GM20000 (cell line): ENCODE measurements at regions not wholly inside any gene's neighbourhood (a gene's known extent, or its start where the extent isn't known, plus 50 kb on each side); places are given as distances from the start of the nearest gene placed in this dataset.

Experiments
- DNase-seq: peaks from one replicate; pipeline ENCODE4 v3.0.0; 2012; ENCODE audit warnings: low spot score
- CTCF ChIP-seq: IDR thresholded peaks from 2 replicates; pipeline ENCODE4 v1.5.1; 2012; ENCODE audit warnings: mild to moderate bottlenecking, control low read depth; ENCODE audit errors: extremely low read depth, missing control alignments

- DNase-seq, result no peak
- no peak for TF ChIP-seq CTCF
These were observed 140.5 kb downstream of the KCNA5 start for GRCh38 chr12:5184186-5184585.

GRCh38 chr12:5185435-5186069 lies 141.9 kb downstream of the KCNA5 start:
- no peak for DNase-seq
- no peak for TF ChIP-seq CTCF

GRCh38 chr12:5186715-5187114 lies 143.0 kb downstream of the KCNA5 start:
- TF ChIP-seq CTCF, result no peak
- DNase-seq, result no peak

GRCh38 chr12:5187136-5187535 lies 143.5 kb downstream of the KCNA5 start:
- no peak for TF ChIP-seq CTCF
- DNase-seq, result no peak

DNA sequence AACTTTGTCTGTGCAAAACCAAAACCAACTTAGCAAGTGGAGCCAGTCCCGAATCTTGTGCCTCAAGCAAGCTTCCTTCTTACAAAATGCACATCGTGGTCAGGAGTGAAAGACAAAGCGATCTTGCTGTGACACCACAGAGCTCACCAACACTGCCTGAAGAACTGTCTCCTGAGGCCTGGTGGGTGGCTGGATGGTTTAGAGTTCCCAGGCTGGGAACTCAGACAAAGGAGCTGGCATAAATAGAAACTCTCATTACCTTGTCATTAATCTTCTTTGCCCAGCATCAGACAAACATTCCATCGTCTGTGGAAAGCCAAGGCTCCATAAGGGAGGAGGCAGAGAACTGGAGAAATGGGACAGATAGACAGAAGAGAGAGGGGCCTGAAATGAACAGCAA lies 144.8 kb downstream of the KCNA5 start:
- TF ChIP-seq CTCF, result no peak
- DNase-seq, result no peak

- no peak for DNase-seq
- TF ChIP-seq CTCF, result no peak
These were observed 145.5 kb downstream of the KCNA5 start for GRCh38 chr12:5189173-5189572.

- no peak for DNase-seq
- no peak for TF ChIP-seq CTCF
These were observed 148.3 kb downstream of the KCNA5 start for GRCh38 chr12:5191803-5192538.
